ENCODE measurements at regions not wholly inside any gene's neighbourhood (a gene's known extent, or its start where the extent isn't known, plus 50 kb on each side); places are given as distances from the start of the nearest gene placed in this dataset.

- Histone ChIP-seq H3K9ac (ENCODE audit: extremely low read depth, low read length, poor library complexity, severe bottlenecking) (no peak overlapping the region), H3K36me3 (ENCODE audit: control insufficient read depth, insufficient read depth, low read length) (no peaks in the 10 kb centered on the region), H3K9me3 (ENCODE audit: control insufficient read depth, low read length) (no peaks in the 10 kb centered on the region), H3K27me3 (ENCODE audit: control insufficient read depth, insufficient read depth, low read length, poor library complexity, severe bottlenecking) (no peaks in the 10 kb centered on the region), H3K27ac (ENCODE audit: low read depth, low read length) (no peak overlapping the region), H3K4me1 (ENCODE audit: control insufficient read depth, insufficient read depth, low read length) (no peaks in the 10 kb centered on the region), H3K4me3 (ENCODE audit: low read length) (no peak overlapping the region)
- peaks cover 14% of the 10 kb centered on the region for H3K4me1 Mint-ChIP-seq
- H3K9me3 Mint-ChIP-seq: no peaks in the 10 kb centered on the region
- no peak for DNase-seq
- 89 to 92% methylated on average over 1 to 2 of the region's 2 CpGs for WGBS, 2 experiments (ENCODE audit: insufficient coverage in 1 of 2, insufficient read length in 1 of 2)
- H3K4me3 Mint-ChIP-seq: no peak overlapping the region
- peaks cover 2% of the 10 kb centered on the region for H3K27me3 Mint-ChIP-seq (ENCODE audit: insufficient read depth)
- no peak overlapping the region for H3K27ac Mint-ChIP-seq
- no peaks in the 10 kb centered on the region for H3K36me3 Mint-ChIP-seq (ENCODE audit: low read depth)
- TF ChIP-seq, protein P1, sequence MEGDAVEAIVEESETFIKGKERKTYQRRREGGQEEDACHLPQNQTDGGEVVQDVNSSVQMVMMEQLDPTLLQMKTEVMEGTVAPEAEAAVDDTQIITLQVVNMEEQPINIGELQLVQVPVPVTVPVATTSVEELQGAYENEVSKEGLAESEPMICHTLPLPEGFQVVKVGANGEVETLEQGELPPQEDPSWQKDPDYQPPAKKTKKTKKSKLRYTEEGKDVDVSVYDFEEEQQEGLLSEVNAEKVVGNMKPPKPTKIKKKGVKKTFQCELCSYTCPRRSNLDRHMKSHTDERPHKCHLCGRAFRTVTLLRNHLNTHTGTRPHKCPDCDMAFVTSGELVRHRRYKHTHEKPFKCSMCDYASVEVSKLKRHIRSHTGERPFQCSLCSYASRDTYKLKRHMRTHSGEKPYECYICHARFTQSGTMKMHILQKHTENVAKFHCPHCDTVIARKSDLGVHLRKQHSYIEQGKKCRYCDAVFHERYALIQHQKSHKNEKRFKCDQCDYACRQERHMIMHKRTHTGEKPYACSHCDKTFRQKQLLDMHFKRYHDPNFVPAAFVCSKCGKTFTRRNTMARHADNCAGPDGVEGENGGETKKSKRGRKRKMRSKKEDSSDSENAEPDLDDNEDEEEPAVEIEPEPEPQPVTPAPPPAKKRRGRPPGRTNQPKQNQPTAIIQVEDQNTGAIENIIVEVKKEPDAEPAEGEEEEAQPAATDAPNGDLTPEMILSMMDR (conservative IDR thresholded peaks at IDR 0.05): no peak
These were observed 259.8 kb upstream of the SOX4 start for GRCh38 chr6:21333715-21334114.

- no peak overlapping the region for H3K9ac ChIP-seq (ENCODE audit: extremely low read depth, low read length, poor library complexity, severe bottlenecking)
- H3K4me3 ChIP-seq (ENCODE audit: low read length): no peak overlapping the region
- no peaks in the 10 kb centered on the region for H3K9me3 ChIP-seq (ENCODE audit: control insufficient read depth, low read length)
- H3K27ac ChIP-seq (ENCODE audit: low read depth, low read length): peak overlapping the region; percentile 54
- no peaks in the 10 kb centered on the region for H3K36me3 Mint-ChIP-seq (ENCODE audit: low read depth)
- no peaks in the 10 kb centered on the region for H3K4me1 ChIP-seq (ENCODE audit: control insufficient read depth, insufficient read depth, low read length)
- TF ChIP-seq, protein P1 (conservative IDR thresholded peaks at IDR 0.05): no peak
- no peak overlapping the region for H3K27ac Mint-ChIP-seq
- no peaks in the 10 kb centered on the region for H3K36me3 ChIP-seq (ENCODE audit: control insufficient read depth, insufficient read depth, low read length)
- no peak for DNase-seq
- no peaks in the 10 kb centered on the region for H3K9me3 Mint-ChIP-seq
- no peaks in the 10 kb centered on the region for H3K27me3 ChIP-seq (ENCODE audit: control insufficient read depth, insufficient read depth, low read length, poor library complexity, severe bottlenecking)
- H3K4me1 Mint-ChIP-seq: peaks cover 14% of the 10 kb centered on the region
- WGBS, 2 experiments (ENCODE audit: insufficient coverage in 1 of 2, insufficient read length in 1 of 2): 89 to 92% methylated on average over 6 of the region's 7 CpGs
- no peak overlapping the region for H3K4me3 Mint-ChIP-seq
- H3K27me3 Mint-ChIP-seq (ENCODE audit: insufficient read depth): peaks cover 2% of the 10 kb centered on the region
These were observed 258.9 kb upstream of the SOX4 start for GRCh38 chr6:21334651-21335050.

DNA sequence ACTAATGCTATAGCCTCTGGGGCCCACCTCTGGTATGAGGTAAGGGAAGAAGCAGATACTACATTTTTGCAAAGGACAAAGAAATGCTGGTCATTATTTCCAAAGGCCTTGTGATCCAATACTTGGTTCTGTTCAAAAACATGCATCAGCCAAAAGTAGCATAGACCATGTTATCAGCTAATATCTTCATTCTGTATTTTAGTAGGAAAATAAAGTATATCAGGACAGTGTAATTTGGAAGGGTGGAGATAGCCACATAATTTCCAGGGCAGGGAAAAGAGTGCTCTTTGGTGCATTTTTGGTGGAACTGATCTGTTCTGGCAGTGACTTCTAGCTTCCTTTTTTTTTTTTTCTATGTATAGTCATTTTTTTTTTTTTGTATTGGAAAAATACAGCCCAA is 258.0 kb upstream of the SOX4 start:
- TF ChIP-seq, protein P1 (conservative IDR thresholded peaks at IDR 0.05): no peak
- Mint-ChIP-seq H3K4me3 (no peak overlapping the region), H3K4me1 (peaks cover 14% of the 10 kb centered on the region), H3K27me3 (ENCODE audit: insufficient read depth) (peaks cover 2% of the 10 kb centered on the region), H3K27ac (no peak overlapping the region), H3K9me3 (no peaks in the 10 kb centered on the region), H3K36me3 (ENCODE audit: low read depth) (no peaks in the 10 kb centered on the region)
- Histone ChIP-seq H3K27me3 (ENCODE audit: control insufficient read depth, insufficient read depth, low read length, poor library complexity, severe bottlenecking) (no peaks in the 10 kb centered on the region), H3K27ac (ENCODE audit: low read depth, low read length) (peak overlapping the region; percentile 33), H3K9ac (ENCODE audit: extremely low read depth, low read length, poor library complexity, severe bottlenecking) (no peak overlapping the region), H3K9me3 (ENCODE audit: control insufficient read depth, low read length) (no peaks in the 10 kb centered on the region), H3K4me1 (ENCODE audit: control insufficient read depth, insufficient read depth, low read length) (no peaks in the 10 kb centered on the region), H3K4me3 (ENCODE audit: low read length) (no peak overlapping the region), H3K36me3 (ENCODE audit: control insufficient read depth, insufficient read depth, low read length) (no peaks in the 10 kb centered on the region)
- no peak for DNase-seq

Measured in endodermal cell (in vitro differentiated cells).